ENCODE measurements at regions not wholly inside any gene's neighbourhood (a gene's known extent, or its start where the extent isn't known, plus 50 kb on each side); places are given as distances from the start of the nearest gene placed in this dataset.

- DNase-seq = no peak
Measured at GRCh38 chr12:74418573-74418972, 119.1 kb upstream of the ATXN7L3B start.

GRCh38 chr12:74424778-74425177, 112.9 kb upstream of the ATXN7L3B start:
- DNase-seq = no peak

- DNase-seq = no peak
Measured at GRCh38 chr12:74426091-74426490, 111.5 kb upstream of the ATXN7L3B start.

- DNase-seq = no peak
Measured at GRCh38 chr12:74429535-74429934, 108.1 kb upstream of the ATXN7L3B start.

GRCh38 chr12:74431801-74432200, 105.8 kb upstream of the ATXN7L3B start:
- DNase-seq = no peak

- no peak for DNase-seq
Measured at GRCh38 chr12:74440469-74440868, 97.2 kb upstream of the ATXN7L3B start.

- no peak for DNase-seq
Measured at GRCh38 chr12:74441872-74442271, 95.8 kb upstream of the ATXN7L3B start.

GRCh38 chr12:74446466-74446865, 91.2 kb upstream of the ATXN7L3B start:
- no peak for DNase-seq

GRCh38 chr12:74449872-74450271, 87.8 kb upstream of the ATXN7L3B start:
- DNase-seq = no peak

GRCh38 chr12:74454109-74454508, 83.5 kb upstream of the ATXN7L3B start:
- no peak for DNase-seq

- DNase-seq = no peak
Measured at GRCh38 chr12:74455429-74455828, 82.2 kb upstream of the ATXN7L3B start.

GRCh38 chr12:74456431-74456830, 81.2 kb upstream of the ATXN7L3B start:
- no peak for DNase-seq

- DNase-seq = no peak
Measured at GRCh38 chr12:74468401-74468800, 69.2 kb upstream of the ATXN7L3B start.

- no peak for DNase-seq
Measured at GRCh38 chr12:74476234-74476633, 61.4 kb upstream of the ATXN7L3B start.

- no peak for DNase-seq
Measured at GRCh38 chr12:74481078-74481477, 56.6 kb upstream of the ATXN7L3B start.

- DNase-seq = no peak
Measured at GRCh38 chr12:74482115-74482514, 55.5 kb upstream of the ATXN7L3B start.

GRCh38 chr12:74483057-74483456, 54.6 kb upstream of the ATXN7L3B start:
- DNase-seq = no peak

Measured in KG1 (cell line).